Ascending aorta (tissue), 2 donors: ENCODE measurements at regions not wholly inside any gene's neighbourhood (a gene's known extent, or its start where the extent isn't known, plus 50 kb on each side); places are given as distances from the start of the nearest gene placed in this dataset.
"Not testable (repeated sequence)": the region's sequence is repeated elsewhere in the genome, so short reads cannot be mapped to it uniquely, and the experiment has no call there.

Experiments used
- DNase-seq, 2 donors: peaks; one replicate each; pipeline ENCODE4 v3.0.0-alpha.2; 2019; ENCODE audit warnings: low spot score in 2 of 2
- H3K27ac ChIP-seq, 2 donors: fragments of 200-600 bp; sonication (generic); one replicate each; pipeline ENCODE4 v1.5.1; 2016 to 2017; ENCODE audit warnings: mild to moderate bottlenecking in 1 of 2
- H3K27me3 ChIP-seq: fragments of 200-600 bp; sonication (generic); one replicate; pipeline ENCODE4 v1.5.1; 2017
- H3K36me3 ChIP-seq, 2 donors: fragments of 200-600 bp; sonication (generic); one replicate each; pipeline ENCODE4 v1.5.1; 2016
- H3K4me1 ChIP-seq, 2 donors: fragments of 200-600 bp; sonication (generic); one replicate each; pipeline ENCODE4 v1.5.1; 2016 to 2017; ENCODE audit warnings: mild to moderate bottlenecking in 1 of 2
- H3K4me3 ChIP-seq, 2 donors: fragments of 200-600 bp; sonication (generic); one replicate each; pipeline ENCODE4 v1.5.1; 2016 to 2017; ENCODE audit warnings: mild to moderate bottlenecking in 1 of 2
- H3K9me3 ChIP-seq, 2 donors: fragments of 200-600 bp; sonication (generic); one replicate each; pipeline ENCODE4 v1.5.1; 2016
- CTCF ChIP-seq, 3 experiments: fragments of 200-600 bp in 2 of 3; fragments of 450-650 bp in 1 of 3; sonication (generic) in 2 of 3; IDR thresholded peaks; one replicate each; pipeline ENCODE4 v1.5.1; 2016 to 2019; ENCODE audit warnings: antibody characterized with exemption in 3 of 3, mild to moderate bottlenecking in 1 of 3, moderate library complexity in 1 of 3
- intact Hi-C: fragments of 100-400 bp; cut with DNase I; formaldehyde crosslinking; loops from one replicate; pipeline ENCODE4 v1.15.1; 2023

GRCh38 chr11:34805937-34806336, 110.2 kb downstream of the APIP start:
- no peaks in the 10 kb centered on the region for H3K4me1 ChIP-seq
- DNase-seq = no peak
- H3K4me3 ChIP-seq = no peak overlapping the region
- H3K27me3 ChIP-seq = no peaks in the 10 kb centered on the region
- H3K9me3 ChIP-seq = no peaks in the 10 kb centered on the region
- no peak for TF ChIP-seq CTCF (IDR thresholded peaks at IDR 0.05)
- no peak overlapping the region for H3K27ac ChIP-seq
- intact Hi-C loops = no loop called here
- H3K36me3 ChIP-seq = no peaks in the 10 kb centered on the region

GRCh38 chr11:34799848-34800247, 116.3 kb downstream of the APIP start:
- H3K4me1 ChIP-seq = no peaks in the 10 kb centered on the region
- no peaks in the 10 kb centered on the region for H3K27me3 ChIP-seq
- no peak for DNase-seq
- H3K4me3 ChIP-seq = no peak overlapping the region
- no peaks in the 10 kb centered on the region for H3K9me3 ChIP-seq
- intact Hi-C loops = no loop called here
- no peak overlapping the region for H3K27ac ChIP-seq
- H3K36me3 ChIP-seq = no peaks in the 10 kb centered on the region
- TF ChIP-seq CTCF (IDR thresholded peaks at IDR 0.05) = no peak

GRCh38 chr11:34798985-34799384, 117.2 kb downstream of the APIP start:
- intact Hi-C loops = no loop called here
- no peaks in the 10 kb centered on the region for H3K36me3 ChIP-seq
- no peak for DNase-seq
- TF ChIP-seq CTCF (IDR thresholded peaks at IDR 0.05) = no peak
- H3K27ac ChIP-seq = no peak overlapping the region
- no peaks in the 10 kb centered on the region for H3K27me3 ChIP-seq
- H3K9me3 ChIP-seq = no peaks in the 10 kb centered on the region
- no peak overlapping the region for H3K4me3 ChIP-seq
- no peaks in the 10 kb centered on the region for H3K4me1 ChIP-seq

GRCh38 chr11:34797497-34797896, 118.7 kb downstream of the APIP start:
- DNase-seq, H3K9me3 ChIP-seq, intact Hi-C loops, H3K4me3 ChIP-seq, H3K36me3 ChIP-seq, H3K4me1 ChIP-seq, H3K27ac ChIP-seq, H3K27me3 ChIP-seq: not testable (repeated sequence)

- DNase-seq = no peak
- Histone ChIP-seq H3K36me3 (no peaks in the 10 kb centered on the region), H3K9me3 (no peaks in the 10 kb centered on the region), H3K27me3 (no peaks in the 10 kb centered on the region), H3K27ac (no peak overlapping the region), H3K4me1 (no peaks in the 10 kb centered on the region), H3K4me3 (no peak overlapping the region)
- no peak for TF ChIP-seq CTCF (IDR thresholded peaks at IDR 0.05)
- intact Hi-C loops = no loop called here
Observed at GRCh38 chr11:34795641-34796040, 120.5 kb downstream of the APIP start.

GRCh38 chr11:34794696-34795095, 121.5 kb downstream of the APIP start:
- Histone ChIP-seq H3K9me3 (no peaks in the 10 kb centered on the region), H3K4me1 (no peaks in the 10 kb centered on the region), H3K4me3 (no peak overlapping the region), H3K27me3 (no peaks in the 10 kb centered on the region), H3K27ac (no peak overlapping the region), H3K36me3 (no peaks in the 10 kb centered on the region)
- DNase-seq = no peak
- intact Hi-C loops = no loop called here
- TF ChIP-seq CTCF (IDR thresholded peaks at IDR 0.05) = no peak
